Ovary (tissue), 3 donors: ENCODE measurements at regions not wholly inside any gene's neighbourhood (a gene's known extent, or its start where the extent isn't known, plus 50 kb on each side); places are given as distances from the start of the nearest gene placed in this dataset.

ENCODE experiments used
- CTCF ChIP-seq, 3 donors: fragments of 450-650 bp in 2 of 3; fragments of 200-600 bp in 1 of 3; IDR thresholded peaks; one replicate each; pipeline versions ENCODE4 v1.5.1 to v1.8.0; 2016 to 2022; ENCODE audit warnings: antibody characterized with exemption in 3 of 3, mild to moderate bottlenecking in 1 of 3
- EP300 ChIP-seq: sonication (generic); formaldehyde crosslinking; IDR thresholded peaks from one replicate; pipeline ENCODE4 v1.6.1; 2017; ENCODE audit warnings: antibody characterized with exemption
- POLR2A ChIP-seq: fragments of 450-650 bp; IDR thresholded peaks from one replicate; pipeline ENCODE4 v1.6.1; 2017; ENCODE audit warnings: antibody characterized with exemption, mild to moderate bottlenecking, moderate library complexity
- donor health status: DM: no; HTN: no; CAD: no.

- TF ChIP-seq CTCF (IDR thresholded peaks at IDR 0.05) (no peak), EP300 (no peak), POLR2A (no peak)
Observed at GRCh38 chr3:170713653-170714052, 127.8 kb upstream of the SLC7A14 start.
